NT2/D1 (cell line): ENCODE measurements at regions not wholly inside any gene's neighbourhood (a gene's known extent, or its start where the extent isn't known, plus 50 kb on each side); places are given as distances from the start of the nearest gene placed in this dataset.

Experiments used
- DNase-seq: peaks from one replicate; pipeline ENCODE4 v3.0.0-alpha.2; 2011; ENCODE audit warnings: low read depth, low spot score
- H3K27me3 ChIP-seq: 2 replicates; pipeline ENCODE4 v1.6.0; 2011; ENCODE audit warnings: mild to moderate bottlenecking; ENCODE audit not compliant: insufficient read length, insufficient read depth
- H3K36me3 ChIP-seq: 2 replicates; pipeline ENCODE4 v1.6.1; 2011; ENCODE audit warnings: mild to moderate bottlenecking, low read length, mixed read lengths; ENCODE audit not compliant: insufficient read depth, insufficient read length
- H3K4me1 ChIP-seq: 2 replicates; pipeline ENCODE4 v1.5.1; 2011; ENCODE audit not compliant: insufficient read depth, insufficient read length
- H3K4me3 ChIP-seq: 2 replicates; pipeline ENCODE4 v1.5.1; 2011; ENCODE audit warnings: low read depth; ENCODE audit not compliant: insufficient read length
- H3K9ac ChIP-seq: 2 replicates; pipeline ENCODE4 v1.6.0; 2011; ENCODE audit warnings: low read depth; ENCODE audit not compliant: insufficient read length
- H3K9me3 ChIP-seq: 2 replicates; pipeline ENCODE4 v1.5.1; 2011; ENCODE audit warnings: mild to moderate bottlenecking, low read length; ENCODE audit not compliant: insufficient read depth
- SUZ12 ChIP-seq: IDR thresholded peaks from 2 replicates; pipeline ENCODE4 v1.6.1; 2011; ENCODE audit not compliant: insufficient read length, insufficient read depth; ENCODE audit errors: extremely low read depth
- YY1 ChIP-seq: IDR thresholded peaks from 2 replicates; pipeline ENCODE4 v1.6.1; 2011; ENCODE audit not compliant: insufficient read length, insufficient read depth
- ZNF274 ChIP-seq: IDR thresholded peaks from 2 replicates; pipeline ENCODE4 v1.6.1; 2011; ENCODE audit warnings: mild to moderate bottlenecking, low read depth, low read length

DNA sequence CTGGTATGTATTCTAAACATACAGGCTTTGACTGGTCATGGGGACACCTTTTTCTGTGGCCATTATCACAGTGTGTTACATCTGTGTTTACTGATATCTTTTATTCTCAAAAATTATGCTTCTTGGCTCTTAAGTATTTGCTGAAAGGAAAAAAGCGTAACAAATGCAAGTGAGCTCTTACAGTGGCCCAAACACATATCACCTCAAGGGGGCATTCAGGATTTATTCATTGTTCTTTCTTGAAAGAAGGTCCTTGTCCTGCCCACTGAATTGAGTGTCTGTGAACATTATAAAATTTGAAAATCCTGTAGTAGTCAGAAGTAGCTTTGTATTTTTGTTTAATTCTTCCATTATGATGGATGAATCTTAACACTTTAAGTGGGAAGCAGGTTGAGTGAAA is 454.5 kb downstream of the XIRP2 start:
- Histone ChIP-seq H3K4me1 (no peaks in the 10 kb centered on the region), H3K36me3 (no peaks in the 10 kb centered on the region), H3K9me3 (no peaks in the 10 kb centered on the region), H3K27me3 (no peaks in the 10 kb centered on the region), H3K4me3 (no peak overlapping the region), H3K9ac (no peak overlapping the region)
- TF ChIP-seq SUZ12, result no peak
- TF ChIP-seq YY1, result no peak
- no peak for TF ChIP-seq ZNF274
- DNase-seq, result no peak

- TF ChIP-seq SUZ12 (no peak), YY1 (no peak)
- H3K9ac ChIP-seq, result no peak overlapping the region
- DNase-seq, result no peak
- H3K36me3 ChIP-seq, result no peaks in the 10 kb centered on the region
- H3K9me3 ChIP-seq, result no peaks in the 10 kb centered on the region
- no peaks in the 10 kb centered on the region for H3K27me3 ChIP-seq
- H3K4me1 ChIP-seq, result no peaks in the 10 kb centered on the region
- H3K4me3 ChIP-seq, result no peak overlapping the region
Observed at GRCh38 chr2:167340322-167340721, 452.0 kb downstream of the XIRP2 start.

DNA sequence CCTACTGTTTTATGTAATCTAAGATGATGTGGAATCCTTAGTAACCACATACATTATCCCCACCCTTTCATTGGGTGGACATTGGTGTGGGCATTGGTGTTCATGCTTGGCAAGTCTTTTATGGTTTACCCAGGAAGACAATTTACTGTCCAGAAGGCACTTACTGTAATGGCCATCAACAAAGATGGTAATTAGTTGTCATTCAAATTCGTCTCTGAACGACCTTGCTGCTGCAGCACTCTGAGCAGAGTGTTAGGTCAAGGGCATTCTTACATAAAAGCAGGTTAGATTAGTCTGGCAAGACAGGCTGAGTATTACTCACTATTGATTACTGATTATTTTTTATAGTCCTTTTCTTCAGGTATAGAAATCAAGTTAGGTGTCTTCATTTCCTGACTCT is 447.9 kb downstream of the XIRP2 start:
- Histone ChIP-seq H3K9me3 (peaks cover 5% of the 10 kb centered on the region; the same call in 1 of the 2 replicates), H3K27me3 (no peaks in the 10 kb centered on the region), H3K36me3 (no peaks in the 10 kb centered on the region), H3K4me1 (peaks cover 6% of the 10 kb centered on the region), H3K4me3 (no peak overlapping the region), H3K9ac (no peak overlapping the region)
- no peak for DNase-seq
- no peak for TF ChIP-seq ZNF274
- no peak for TF ChIP-seq YY1
- no peak for TF ChIP-seq SUZ12

DNA sequence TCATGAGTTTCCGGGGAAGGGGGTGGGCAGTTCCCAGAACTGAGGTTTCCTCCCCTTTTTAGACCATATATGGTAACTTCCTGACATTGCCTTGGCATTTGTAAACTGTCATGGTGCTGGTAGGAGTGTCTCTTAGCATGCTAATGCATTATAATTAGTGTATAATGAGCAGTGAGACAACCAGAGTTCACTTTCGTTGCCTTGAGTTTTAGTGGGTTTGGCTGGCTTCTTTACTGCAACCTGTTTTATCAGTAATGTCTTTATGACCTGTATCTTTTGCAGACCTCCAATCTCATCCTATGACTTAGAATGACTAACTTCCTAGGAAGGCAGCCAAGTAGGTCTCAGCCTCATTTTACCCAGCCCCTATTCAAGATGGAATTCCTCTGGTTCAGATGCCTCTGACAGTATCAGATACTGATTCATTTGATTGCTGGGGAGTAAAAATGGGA is 447.3 kb downstream of the XIRP2 start:
- H3K9me3 ChIP-seq, result peaks cover 11% of the 10 kb centered on the region
- no peaks in the 10 kb centered on the region for H3K27me3 ChIP-seq
- peaks cover 10% of the 10 kb centered on the region for H3K4me1 ChIP-seq
- no peak overlapping the region for H3K9ac ChIP-seq
- H3K4me3 ChIP-seq, result no peak overlapping the region
- no peak for DNase-seq
- TF ChIP-seq SUZ12, result no peak
- TF ChIP-seq YY1, result no peak
- no peak for TF ChIP-seq ZNF274
- H3K36me3 ChIP-seq, result no peaks in the 10 kb centered on the region

- no peak for TF ChIP-seq ZNF274
- TF ChIP-seq SUZ12, result no peak
- TF ChIP-seq YY1, result no peak
- H3K9ac ChIP-seq, result no peak overlapping the region
Observed at GRCh38 chr2:167334146-167334742, 446.0 kb downstream of the XIRP2 start.

GRCh38 chr2:167333245-167333644 is 445.0 kb downstream of the XIRP2 start:
- H3K36me3 ChIP-seq, result no peaks in the 10 kb centered on the region
- no peak overlapping the region for H3K9ac ChIP-seq
- H3K9me3 ChIP-seq, result peaks cover 22% of the 10 kb centered on the region
- no peak overlapping the region for H3K4me3 ChIP-seq
- H3K4me1 ChIP-seq, result peaks cover 10% of the 10 kb centered on the region
- no peak for TF ChIP-seq SUZ12
- no peak for TF ChIP-seq ZNF274
- TF ChIP-seq YY1, result no peak
- no peaks in the 10 kb centered on the region for H3K27me3 ChIP-seq
- no peak for DNase-seq

More at GRCh38 chr2:167334146-167334742, 446.0 kb downstream of the XIRP2 start:
- Histone ChIP-seq H3K4me1 (peaks cover 10% of the 10 kb centered on the region), H3K4me3 (no peak overlapping the region), H3K36me3 (no peaks in the 10 kb centered on the region), H3K9me3 (peaks cover 22% of the 10 kb centered on the region), H3K27me3 (no peaks in the 10 kb centered on the region)
- DNase-seq, result no peak

- Histone ChIP-seq H3K4me1 (peaks cover 10% of the 10 kb centered on the region), H3K4me3 (no peak overlapping the region), H3K27me3 (no peaks in the 10 kb centered on the region), H3K9me3 (peaks cover 22% of the 10 kb centered on the region), H3K9ac (no peak overlapping the region), H3K36me3 (no peaks in the 10 kb centered on the region)
- no peak for DNase-seq
- TF ChIP-seq YY1, result no peak
- TF ChIP-seq SUZ12, result no peak
- no peak for TF ChIP-seq ZNF274
Observed at GRCh38 chr2:167332358-167332757, 444.1 kb downstream of the XIRP2 start.
